ENCODE measurements at regions not wholly inside any gene's neighbourhood (a gene's known extent, or its start where the extent isn't known, plus 50 kb on each side); places are given as distances from the start of the nearest gene placed in this dataset.

GRCh38 chr3:115361806-115362205 is 214.7 kb upstream of the ZBTB20 start:
- Histone ChIP-seq H3K27me3 (ENCODE audit: control insufficient read depth, insufficient read depth, low read length) (no peaks in the 10 kb centered on the region), H3K36me3 (ENCODE audit: control insufficient read depth, insufficient read depth, low read length) (no peaks in the 10 kb centered on the region), H3K4me3 (ENCODE audit: low read depth, low read length) (no peak overlapping the region)
- no peak for DNase-seq (ENCODE audit: low read depth)
- no peak for TF ChIP-seq CTCF (IDR thresholded peaks at IDR 0.05; ENCODE audit: insufficient read depth, low read length, poor library complexity, severe bottlenecking)

- DNase-seq (ENCODE audit: low read depth) = no peak
- no peaks in the 10 kb centered on the region for H3K27me3 ChIP-seq (ENCODE audit: control insufficient read depth, insufficient read depth, low read length)
- no peak overlapping the region for H3K4me3 ChIP-seq (ENCODE audit: low read depth, low read length)
- TF ChIP-seq CTCF (IDR thresholded peaks at IDR 0.05; ENCODE audit: insufficient read depth, low read length, poor library complexity, severe bottlenecking) = no peak
- no peaks in the 10 kb centered on the region for H3K36me3 ChIP-seq (ENCODE audit: control insufficient read depth, insufficient read depth, low read length)
Observed at GRCh38 chr3:115363071-115363470, 216.0 kb upstream of the ZBTB20 start.

GRCh38 chr3:115369021-115369420 is 221.9 kb upstream of the ZBTB20 start:
- Histone ChIP-seq H3K4me3 (ENCODE audit: low read depth, low read length) (no peak overlapping the region), H3K36me3 (ENCODE audit: control insufficient read depth, insufficient read depth, low read length) (no peaks in the 10 kb centered on the region), H3K27me3 (ENCODE audit: control insufficient read depth, insufficient read depth, low read length) (no peaks in the 10 kb centered on the region)
- TF ChIP-seq CTCF (IDR thresholded peaks at IDR 0.05; ENCODE audit: insufficient read depth, low read length, poor library complexity, severe bottlenecking) = no peak
- DNase-seq (ENCODE audit: low read depth) = no peak

GRCh38 chr3:115375362-115375761 is 228.3 kb upstream of the ZBTB20 start:
- TF ChIP-seq CTCF (IDR thresholded peaks at IDR 0.05; ENCODE audit: insufficient read depth, low read length, poor library complexity, severe bottlenecking) = no peak
- no peak for DNase-seq (ENCODE audit: low read depth)
- H3K27me3 ChIP-seq (ENCODE audit: control insufficient read depth, insufficient read depth, low read length) = no peaks in the 10 kb centered on the region
- H3K36me3 ChIP-seq (ENCODE audit: control insufficient read depth, insufficient read depth, low read length) = no peaks in the 10 kb centered on the region
- H3K4me3 ChIP-seq (ENCODE audit: low read depth, low read length) = no peak overlapping the region

GRCh38 chr3:115380883-115381572 is 233.9 kb upstream of the ZBTB20 start:
- no peak for TF ChIP-seq CTCF (IDR thresholded peaks at IDR 0.05; ENCODE audit: insufficient read depth, low read length, poor library complexity, severe bottlenecking)
- DNase-seq (ENCODE audit: low read depth) = no peak
- H3K27me3 ChIP-seq (ENCODE audit: control insufficient read depth, insufficient read depth, low read length) = no peaks in the 10 kb centered on the region
- no peaks in the 10 kb centered on the region for H3K36me3 ChIP-seq (ENCODE audit: control insufficient read depth, insufficient read depth, low read length)
- no peak overlapping the region for H3K4me3 ChIP-seq (ENCODE audit: low read depth, low read length)

GRCh38 chr3:115381573-115381912 is 234.5 kb upstream of the ZBTB20 start:
- DNase-seq (ENCODE audit: low read depth) = no peak
- Histone ChIP-seq H3K27me3 (ENCODE audit: control insufficient read depth, insufficient read depth, low read length) (no peaks in the 10 kb centered on the region), H3K36me3 (ENCODE audit: control insufficient read depth, insufficient read depth, low read length) (no peaks in the 10 kb centered on the region), H3K4me3 (ENCODE audit: low read depth, low read length) (no peak overlapping the region)
- no peak for TF ChIP-seq CTCF (IDR thresholded peaks at IDR 0.05; ENCODE audit: insufficient read depth, low read length, poor library complexity, severe bottlenecking)
